DMS53 treated with DMSO at 0.1 percent for 48 hours (cell line): ENCODE measurements at regions not wholly inside any gene's neighbourhood (a gene's known extent, or its start where the extent isn't known, plus 50 kb on each side); places are given as distances from the start of the nearest gene placed in this dataset.

Source experiments
- DNase-seq: peaks from one replicate; lab custom pipeline; 2025; ENCODE audit not compliant: unreplicated experiment; lab: John Stamatoyannopoulos, UW

GRCh38 chr6:122042960-122043735 lies 356.3 kb upstream of the HSF2 start:
- no peak for DNase-seq

- DNase-seq, result no peak
Observed at GRCh38 chr6:122048570-122048969, 350.9 kb upstream of the HSF2 start.

DNA sequence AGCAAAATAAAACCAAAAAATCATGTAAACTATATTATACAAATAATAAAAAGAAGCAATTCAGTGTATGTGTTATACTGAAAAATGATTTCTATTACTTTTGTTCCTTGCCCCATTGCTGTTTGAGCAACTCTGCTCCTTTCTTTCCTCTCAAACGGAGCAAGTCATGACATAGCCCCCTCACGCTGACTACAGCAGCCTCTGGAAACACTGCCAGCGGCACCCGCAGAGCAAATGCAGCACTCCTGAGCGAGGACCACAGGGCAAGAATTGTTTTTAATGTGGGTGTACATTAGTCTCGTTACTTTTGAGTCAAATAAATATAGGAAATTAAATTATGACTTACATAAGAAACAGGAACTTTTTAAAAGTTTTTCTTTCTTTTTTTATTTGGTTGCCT lies 350.1 kb upstream of the HSF2 start:
- DNase-seq, result no peak

GRCh38 chr6:122050242-122050755 lies 349.2 kb upstream of the HSF2 start:
- no peak for DNase-seq

DNA sequence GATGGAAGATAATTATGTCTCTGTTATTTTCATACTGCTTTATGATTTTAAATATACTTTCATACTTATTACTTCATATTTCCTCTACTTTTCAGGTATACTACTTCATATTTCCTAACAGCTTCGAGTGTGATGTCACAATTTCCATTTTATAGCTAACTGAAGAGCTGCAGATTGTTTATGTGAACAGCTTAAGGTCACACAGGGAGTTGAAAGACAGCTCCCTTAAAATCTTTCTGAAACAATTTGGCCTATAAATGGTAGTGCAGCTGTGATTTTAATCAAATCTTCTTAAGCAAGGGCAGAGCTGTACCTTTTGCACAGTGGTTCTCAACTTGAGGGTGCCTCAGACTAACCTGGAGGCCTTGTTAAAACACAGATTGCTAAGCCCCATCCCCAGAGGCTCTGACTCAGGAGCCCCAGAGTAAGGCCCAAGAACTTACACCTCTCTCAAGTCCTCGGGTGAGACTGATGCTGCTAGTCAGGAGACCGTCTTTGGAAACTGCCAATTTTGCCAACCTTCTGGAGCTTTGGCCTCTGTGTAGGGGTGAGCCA lies 347.0 kb upstream of the HSF2 start:
- no peak for DNase-seq

GRCh38 chr6:122059918-122060317 lies 339.5 kb upstream of the HSF2 start:
- DNase-seq, result no peak

DNA sequence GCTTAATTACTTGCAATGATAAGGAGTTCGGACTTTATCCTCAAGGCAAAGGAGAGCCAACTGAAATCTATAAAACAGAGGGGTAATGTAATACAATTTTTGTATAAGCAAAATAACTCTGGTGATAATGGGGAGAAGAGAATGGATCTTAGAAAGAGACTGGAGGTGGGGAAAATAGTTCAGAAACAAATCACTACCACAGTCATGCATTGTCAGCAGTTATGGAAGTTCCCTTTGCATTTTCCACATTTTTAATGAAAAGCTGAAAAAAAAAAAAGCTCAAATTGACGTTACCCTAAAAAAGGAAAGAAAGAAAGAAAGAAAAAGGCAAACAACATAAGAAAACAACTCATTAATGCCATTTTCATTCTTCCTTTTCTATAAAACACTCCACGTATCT lies 337.6 kb upstream of the HSF2 start:
- no peak for DNase-seq

GRCh38 chr6:122063076-122063475 lies 336.4 kb upstream of the HSF2 start:
- no peak for DNase-seq

- no peak for DNase-seq
Observed at GRCh38 chr6:122063761-122064160, 335.7 kb upstream of the HSF2 start.

DNA sequence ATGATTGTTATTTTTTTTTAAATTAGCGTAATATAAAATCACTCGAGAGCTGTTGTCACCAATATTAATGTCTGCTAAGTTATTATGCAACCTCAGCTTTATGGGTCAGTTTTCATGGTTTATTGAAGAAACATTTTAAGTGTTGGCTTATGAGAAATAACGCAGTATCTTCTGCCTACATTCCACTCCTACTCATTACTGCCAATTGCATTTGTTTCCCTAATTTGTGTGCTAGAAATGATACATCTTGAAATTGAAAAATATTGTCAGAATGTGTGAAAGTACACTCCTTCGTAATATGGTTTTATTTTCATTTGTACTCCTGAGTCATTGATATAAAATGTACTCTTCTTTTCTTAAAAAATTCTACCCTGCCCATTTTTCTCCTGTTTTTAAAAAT lies 333.3 kb upstream of the HSF2 start:
- DNase-seq, result no peak

DNA sequence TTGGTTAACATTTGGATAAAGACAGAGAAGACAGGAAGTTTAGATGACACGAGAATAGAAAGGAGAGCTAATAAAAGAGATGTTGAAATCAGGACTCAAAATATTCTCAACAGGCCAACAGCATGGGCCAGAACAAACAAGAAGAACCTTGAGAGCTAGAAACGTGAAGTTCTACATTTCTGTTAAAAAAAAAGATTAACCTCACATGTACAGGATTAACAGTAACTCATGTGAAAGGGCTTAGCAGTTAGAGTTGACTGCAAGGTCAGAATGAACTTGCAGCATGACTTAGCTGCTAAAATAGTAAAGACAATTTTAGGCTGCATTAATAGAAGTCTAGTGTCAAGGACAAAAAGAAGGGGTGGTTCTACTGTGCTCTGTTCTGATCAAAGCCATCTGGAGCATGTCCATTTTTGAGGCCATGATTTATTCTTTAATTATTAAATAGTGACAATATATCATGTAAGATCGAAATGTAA lies 331.1 kb upstream of the HSF2 start:
- DNase-seq, result no peak

GRCh38 chr6:122069932-122070331 lies 329.5 kb upstream of the HSF2 start:
- no peak for DNase-seq

DNA sequence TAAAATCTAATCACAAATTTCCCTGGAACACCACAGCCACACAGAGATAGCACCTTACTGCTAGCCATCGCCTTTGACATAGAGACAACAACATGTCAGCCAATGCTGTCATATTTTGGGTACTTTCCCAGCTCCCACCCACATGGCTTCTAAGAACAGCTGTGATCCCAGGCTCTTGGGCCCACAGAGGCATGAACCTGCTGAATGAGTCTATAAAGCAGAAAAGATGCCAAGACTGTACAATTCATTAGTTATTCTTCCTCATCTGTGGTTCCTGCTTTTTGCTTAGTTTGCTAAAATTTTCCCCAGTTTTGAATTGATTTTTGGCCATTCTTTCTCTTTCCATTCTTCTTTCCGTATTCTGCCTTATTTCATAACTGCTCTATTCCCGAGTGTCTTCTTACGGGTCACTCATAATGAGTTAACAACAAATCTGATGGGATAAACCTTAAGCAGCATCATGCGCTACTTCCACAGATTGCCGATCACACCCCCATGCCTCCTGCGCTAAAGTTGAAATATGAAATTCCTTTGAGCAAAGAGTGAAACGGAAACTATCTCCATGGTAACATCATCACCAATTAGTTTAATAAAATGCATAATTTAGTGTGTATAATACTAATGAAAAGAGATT lies 327.3 kb upstream of the HSF2 start:
- no peak for DNase-seq

DNA sequence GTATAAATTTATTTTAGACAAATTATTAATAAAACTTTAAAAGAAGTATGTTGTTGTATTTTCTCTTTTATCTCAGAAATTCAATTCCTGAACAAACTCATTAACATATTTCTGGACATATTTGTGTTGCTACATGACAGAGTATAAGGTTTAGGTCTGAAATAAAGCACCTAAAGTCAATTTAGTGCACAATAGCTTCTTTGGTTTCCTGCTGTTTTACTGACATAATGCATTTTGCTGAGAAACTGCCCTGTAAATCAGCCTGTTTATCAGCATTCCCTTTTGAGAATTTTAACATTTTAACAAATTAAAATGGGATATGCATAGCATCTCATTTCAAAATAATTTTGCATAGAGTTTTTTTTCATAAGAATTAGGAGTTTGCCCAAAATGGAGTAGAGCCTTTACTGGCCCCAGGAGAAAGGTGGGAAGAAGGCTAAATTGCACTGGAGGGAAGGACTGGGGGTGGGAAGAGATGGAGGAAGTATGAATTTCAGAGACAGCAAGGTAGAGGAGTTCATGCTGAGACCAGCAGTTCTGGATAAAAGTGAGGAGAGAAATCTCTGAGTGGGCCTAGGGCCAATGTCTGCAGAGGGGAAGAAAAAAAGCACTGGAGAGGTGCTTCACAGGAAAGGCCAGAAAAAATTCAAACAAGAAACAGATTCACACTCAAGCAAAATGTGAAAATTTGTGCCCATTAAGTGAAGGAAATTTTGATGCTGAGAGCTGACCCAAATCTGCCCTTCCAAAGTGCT lies 324.2 kb upstream of the HSF2 start:
- DNase-seq, result no peak

GRCh38 chr6:122075917-122076316 lies 323.5 kb upstream of the HSF2 start:
- no peak for DNase-seq

GRCh38 chr6:122077603-122078002 lies 321.8 kb upstream of the HSF2 start:
- DNase-seq, result no peak

DNA sequence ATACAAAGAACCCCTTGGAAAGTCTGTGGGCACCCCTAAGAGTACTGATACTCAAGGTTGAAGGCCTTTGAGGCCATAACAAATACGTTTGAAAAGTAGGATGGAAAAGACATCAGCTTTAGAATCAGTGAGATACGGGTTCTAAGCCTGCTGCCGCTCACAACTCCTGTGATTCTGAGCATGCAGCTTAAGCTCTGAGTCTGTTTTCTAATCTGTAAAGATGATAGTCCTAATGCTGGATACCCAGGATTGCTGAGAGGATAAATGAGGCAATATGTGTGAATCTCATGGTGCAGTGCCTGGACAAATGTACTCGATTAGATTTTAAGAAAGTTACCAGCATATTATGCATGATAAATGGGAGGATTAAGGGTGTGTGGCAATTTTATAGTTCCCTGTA lies 321.0 kb upstream of the HSF2 start:
- no peak for DNase-seq

GRCh38 chr6:122079916-122080315 lies 319.5 kb upstream of the HSF2 start:
- DNase-seq, result no peak

DNA sequence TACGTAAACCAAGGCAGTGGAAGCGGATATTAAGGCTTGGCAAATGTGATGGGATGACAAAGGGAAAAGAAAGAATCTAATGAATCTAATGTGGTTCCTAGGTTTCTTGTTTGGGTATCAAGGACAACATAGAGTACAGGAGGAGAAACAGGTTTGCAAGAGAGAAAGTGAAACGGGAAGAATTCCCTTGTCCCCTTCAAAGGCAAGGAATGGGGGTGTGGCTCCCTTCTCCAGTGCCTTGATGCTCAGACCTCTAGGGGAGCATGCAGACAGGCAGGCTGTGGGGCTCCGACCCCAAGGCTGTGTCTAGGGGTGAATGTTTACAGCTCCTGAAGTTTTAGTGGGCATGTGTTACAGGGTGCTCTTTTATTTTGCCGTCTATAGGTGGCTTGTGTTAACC lies 317.5 kb upstream of the HSF2 start:
- no peak for DNase-seq

DNA sequence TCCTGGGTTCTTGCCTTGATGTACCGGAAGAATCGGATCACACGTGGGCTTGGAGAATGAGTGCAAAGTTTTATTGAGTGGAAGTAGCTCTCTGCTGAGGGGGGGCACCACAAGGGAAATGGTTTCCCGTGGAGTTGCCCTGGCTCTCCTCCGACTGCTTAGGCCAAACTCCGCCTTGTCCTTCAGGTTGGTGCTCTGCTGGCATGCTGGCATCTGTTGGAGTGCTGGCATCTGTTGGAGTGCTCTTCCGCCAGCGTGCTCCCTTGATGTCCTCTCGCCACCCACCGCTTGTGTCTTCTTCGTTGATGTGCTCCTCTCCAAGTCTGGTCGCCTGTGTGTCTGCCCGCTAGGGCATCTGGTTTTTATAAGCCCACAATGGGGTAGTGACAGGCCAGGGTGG lies 317.1 kb upstream of the HSF2 start:
- DNase-seq, result no peak

DNA sequence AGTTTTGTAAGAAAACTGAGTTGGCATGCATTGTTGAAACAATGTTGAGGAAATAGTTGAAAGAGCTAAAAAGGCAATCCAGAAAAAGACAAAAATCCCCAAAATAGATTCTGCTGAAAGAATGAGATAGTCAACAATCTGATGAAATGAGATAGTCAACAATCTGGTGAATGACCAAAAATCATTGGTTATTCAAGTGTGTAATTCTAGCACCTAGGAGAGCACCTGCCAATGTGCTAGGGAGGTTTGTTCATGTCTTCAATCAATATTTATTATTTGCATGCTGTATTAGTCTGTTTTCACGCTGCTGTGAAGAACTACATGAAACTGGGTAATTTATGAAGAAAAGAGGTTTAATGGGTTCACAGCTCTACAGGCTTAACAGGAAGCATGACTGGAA lies 307.1 kb upstream of the HSF2 start:
- DNase-seq, result no peak
